Common myeloid progenitor, CD34-positive (primary cell): ENCODE measurements at regions not wholly inside any gene's neighbourhood (a gene's known extent, or its start where the extent isn't known, plus 50 kb on each side); places are given as distances from the start of the nearest gene placed in this dataset.
A peak's percentile ranks its signal among the peaks of the same experiment; 100 is the strongest.

Source experiments
- CTCF ChIA-PET: fragments of 350-600 bp; sonication (Branson Sonifier 250); formaldehyde crosslinking; loops from one replicate; lab custom pipeline; 2021; ENCODE audit warnings: antibody characterized with exemption; lab: Charles Lee
- POLR2A ChIA-PET: fragments of 350-600 bp; sonication (Branson Sonifier 250); formaldehyde crosslinking; loops from one replicate; lab custom pipeline; 2021; ENCODE audit warnings: antibody characterized with exemption; lab: Charles Lee
- DNase-seq, 3 donors: peaks; one replicate each; pipeline versions ENCODE4 v3.0.0 to v3.0.0-alpha.2; 2013
- H3K27ac ChIP-seq, 2 experiments: 1 replicate in 1 of 2; 2 replicates in 1 of 2; pipeline ENCODE4 v1.7.0; 2013; ENCODE audit warnings: inconsistent platforms in 2 of 2, low read length in 2 of 2, mild to moderate bottlenecking in 2 of 2, low read depth in 1 of 2, moderate library complexity in 1 of 2; ENCODE audit not compliant: severe bottlenecking in 2 of 2, insufficient read depth in 1 of 2, poor library complexity in 1 of 2
- H3K27me3 ChIP-seq, 5 experiments: replicated peaks in 2 of 5; 1 replicate in 3 of 5; 2 replicates in 2 of 5; pipeline versions ENCODE4 v1.6.1 to v1.7.0; 2013; ENCODE audit warnings: low read length in 4 of 5, mild to moderate bottlenecking in 2 of 5, moderate library complexity in 2 of 5, inconsistent platforms in 1 of 5; ENCODE audit not compliant: insufficient read depth in 5 of 5, control insufficient read depth in 4 of 5
- H3K36me3 ChIP-seq, 4 experiments: 1 replicate in 2 of 4; 2 replicates in 2 of 4; pipeline versions ENCODE4 v1.6.1 to v1.7.0; 2013; ENCODE audit warnings: low read length in 3 of 4, control low read depth in 1 of 4, mild to moderate bottlenecking in 1 of 4; ENCODE audit not compliant: control insufficient read depth in 4 of 4, insufficient read depth in 4 of 4
- H3K4me1 ChIP-seq, 4 experiments: 1 replicate in 3 of 4; 2 replicates in 1 of 4; pipeline versions ENCODE4 v1.6.1 to v1.7.1; 2013; ENCODE audit warnings: low read length in 3 of 4, mild to moderate bottlenecking in 3 of 4, control low read depth in 1 of 4, inconsistent platforms in 1 of 4, moderate library complexity in 1 of 4; ENCODE audit not compliant: control insufficient read depth in 4 of 4, insufficient read depth in 4 of 4; ENCODE audit errors: control extremely low read depth in 1 of 4
- H3K4me3 ChIP-seq, 7 experiments: 1 replicate in 4 of 7; 2 replicates in 3 of 7; pipeline versions ENCODE4 v1.5.1 to v1.7.0; 2013; ENCODE audit warnings: mild to moderate bottlenecking in 7 of 7, low read length in 6 of 7, moderate library complexity in 6 of 7, inconsistent platforms in 2 of 7, low read depth in 2 of 7, control low read depth in 1 of 7; ENCODE audit not compliant: insufficient read depth in 4 of 7, control insufficient read depth in 1 of 7; ENCODE audit errors: extremely low read depth in 1 of 7
- H3K9me3 ChIP-seq, 5 experiments: 1 replicate in 4 of 5; 2 replicates in 1 of 5; pipeline versions ENCODE4 v1.6.1 to v1.7.1; 2013; ENCODE audit warnings: low read length in 4 of 5, mild to moderate bottlenecking in 2 of 5, inconsistent platforms in 1 of 5, low read depth in 1 of 5, moderate library complexity in 1 of 5; ENCODE audit not compliant: control insufficient read depth in 4 of 5, insufficient read depth in 2 of 5; ENCODE audit errors: control extremely low read depth in 1 of 5
- WGBS: methylation state at CpG from one replicate; pipeline ENCODE4 v1.1.5; 2013; ENCODE audit not compliant: insufficient coverage; 5-methylcytosine and 5-hydroxymethylcytosine counted together

DNA sequence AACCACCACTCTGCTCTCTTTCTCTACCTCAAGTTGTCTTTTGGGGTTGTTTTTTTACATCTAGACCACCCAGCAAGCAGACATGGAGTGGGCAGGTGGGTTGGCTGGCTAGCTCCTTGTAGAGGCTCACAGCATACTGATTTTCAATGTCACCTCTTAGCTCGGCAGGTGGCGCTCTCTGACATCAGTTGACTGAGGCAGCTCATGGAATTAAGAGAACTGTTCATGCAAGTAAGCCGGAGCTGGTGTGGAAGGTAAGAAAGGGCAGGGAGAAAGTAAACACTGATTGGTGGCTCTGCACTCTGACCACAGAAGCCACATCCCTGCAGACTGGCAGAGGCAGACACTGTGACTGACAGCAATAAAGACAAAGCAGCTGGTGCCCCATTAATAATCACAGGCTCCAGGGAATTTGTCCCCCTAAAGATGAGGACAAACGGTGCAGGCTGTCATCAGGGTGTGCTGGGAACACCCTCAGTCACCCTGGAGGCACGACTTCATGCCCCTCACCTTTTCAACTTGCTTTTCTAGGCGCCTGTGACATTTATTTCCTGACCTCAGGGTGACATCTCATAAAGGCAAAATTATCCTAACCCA is 226.8 kb downstream of the LMX1A start:
- peak; percentile 54 to 80 (median 78) for DNase-seq
- H3K4me3 ChIP-seq = no peak overlapping the region
- H3K4me1 ChIP-seq = no peaks in the 10 kb centered on the region
- WGBS = 3% methylated on average over 4 of the region's 6 CpGs
- ChIA-PET POLR2A (no interaction called here), CTCF (interaction anchor here (0.8 to 2.9 kb wide), 6 partner anchors 9 to 16 kb away, joined by 3 to 13 read pairs (median 8); no protein-coding TSS in a partner anchor)
- H3K9me3 ChIP-seq = no peaks in the 10 kb centered on the region
- H3K36me3 ChIP-seq = no peaks in the 10 kb centered on the region
- peaks cover 2 to 41% (median 9%) of the 10 kb centered on the region in 5 experiments for H3K27me3 ChIP-seq
- H3K27ac ChIP-seq = no peak overlapping the region

DNA sequence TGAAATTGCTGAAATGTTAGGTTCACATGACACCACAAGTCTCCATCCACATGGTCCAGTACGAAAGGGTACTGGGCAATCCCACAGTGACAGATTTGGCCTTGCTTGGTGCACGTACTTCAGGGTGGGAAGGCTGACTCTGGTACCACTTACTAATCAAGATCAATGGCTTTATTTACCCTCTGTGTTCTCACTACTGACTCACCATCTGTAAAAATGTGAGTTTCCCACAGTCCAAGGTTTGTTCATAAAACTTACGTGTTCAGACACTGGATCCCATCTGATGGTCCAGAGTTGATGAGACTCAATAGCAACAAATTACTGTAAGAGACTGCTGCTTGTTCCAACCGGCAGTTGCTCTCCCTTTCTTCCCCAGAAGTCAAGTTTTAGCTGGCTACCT is 231.7 kb downstream of the LMX1A start:
- H3K4me3 ChIP-seq = no peak overlapping the region
- H3K27ac ChIP-seq = no peak overlapping the region
- no peak for DNase-seq
- H3K36me3 ChIP-seq = no peaks in the 10 kb centered on the region
- no peaks in the 10 kb centered on the region for H3K9me3 ChIP-seq
- H3K4me1 ChIP-seq = no peaks in the 10 kb centered on the region
- 94% methylated on average over 3 of the region's 4 CpGs for WGBS
- ChIA-PET CTCF (interaction anchor here (0.6 kb wide), 1 partner anchor 667 kb away, joined by 3 read pairs; no protein-coding TSS in a partner anchor), POLR2A (no interaction called here)
- peaks cover 2 to 51% (median 15%) of the 10 kb centered on the region in 5 experiments for H3K27me3 ChIP-seq

DNA sequence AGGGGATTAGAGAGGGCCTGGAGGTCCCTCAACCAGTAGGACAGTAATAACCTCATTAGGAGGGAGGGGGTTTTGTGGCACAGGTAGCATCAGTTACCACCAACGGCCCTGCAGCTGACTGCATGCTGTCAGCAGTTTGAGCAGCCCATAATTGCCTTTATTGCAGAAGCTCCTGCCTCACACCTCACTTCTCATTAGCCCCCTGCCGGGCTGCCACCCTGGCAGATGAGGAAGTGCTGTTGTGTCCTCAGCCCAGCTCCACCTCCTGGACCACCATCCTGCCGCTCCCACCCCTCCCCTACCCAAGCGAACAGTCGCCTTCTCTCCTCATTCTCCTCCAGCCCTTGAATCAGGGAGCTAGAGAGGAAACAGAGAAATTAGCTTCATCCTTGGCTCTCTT is 237.4 kb downstream of the LMX1A start:
- Histone ChIP-seq H3K4me3 (no peak overlapping the region), H3K9me3 (no peaks in the 10 kb centered on the region), H3K27ac (no peak overlapping the region), H3K4me1 (peaks cover 0 to 4% (median 2%) of the 10 kb centered on the region in 4 experiments), H3K36me3 (no peaks in the 10 kb centered on the region), H3K27me3 (peaks cover 7 to 73% (median 30%) of the 10 kb centered on the region in 5 experiments)
- peak in 2 of 3 donors; percentile 9 to 13 for DNase-seq
- CTCF ChIA-PET = interaction anchor here (0.9 to 2.0 kb wide), 2 partner anchors 10 to 26 kb away, joined by 3 to 9 read pairs; no protein-coding TSS in a partner anchor
- WGBS = no CpG with 5 or more reads among the region's 5 CpGs
- POLR2A ChIA-PET = no interaction called here

DNA sequence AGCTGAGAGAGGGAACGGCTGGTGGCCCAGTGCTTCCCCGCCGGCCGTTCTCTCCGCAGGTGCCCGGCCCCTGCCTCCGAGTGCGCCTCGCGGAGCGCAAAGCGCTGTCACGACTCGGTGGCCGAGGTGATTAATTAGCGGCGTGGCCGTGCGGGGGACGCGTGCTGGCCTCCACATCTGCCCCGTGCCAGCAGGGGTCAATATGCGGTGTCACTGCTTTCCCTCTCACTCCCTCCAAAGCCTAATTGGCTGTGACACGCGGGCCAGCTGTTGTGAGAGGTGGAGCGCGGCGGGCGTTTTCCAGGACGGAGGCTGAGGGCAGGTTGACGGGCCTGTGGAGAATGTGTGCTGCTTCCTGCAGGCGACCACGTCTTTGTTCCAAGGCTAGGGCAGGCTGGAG is 239.0 kb downstream of the LMX1A start:
- Histone ChIP-seq H3K4me3 (peak overlapping the region in 1 of 7 experiments; percentile 21), H3K9me3 (no peaks in the 10 kb centered on the region), H3K27me3 (peaks cover 7 to 63% (median 28%) of the 10 kb centered on the region in 5 experiments), H3K36me3 (no peaks in the 10 kb centered on the region), H3K4me1 (peaks cover 0 to 4% (median 2%) of the 10 kb centered on the region in 4 experiments), H3K27ac (no peak overlapping the region)
- ChIA-PET CTCF (interaction anchor here (0.6 to 1.6 kb wide), 3 partner anchors 10 to 28 kb away, joined by 3 to 4 read pairs (median 3); no protein-coding TSS in a partner anchor), POLR2A (no interaction called here)
- WGBS = 1% methylated on average over 24 of the region's 33 CpGs
- DNase-seq = no peak

DNA sequence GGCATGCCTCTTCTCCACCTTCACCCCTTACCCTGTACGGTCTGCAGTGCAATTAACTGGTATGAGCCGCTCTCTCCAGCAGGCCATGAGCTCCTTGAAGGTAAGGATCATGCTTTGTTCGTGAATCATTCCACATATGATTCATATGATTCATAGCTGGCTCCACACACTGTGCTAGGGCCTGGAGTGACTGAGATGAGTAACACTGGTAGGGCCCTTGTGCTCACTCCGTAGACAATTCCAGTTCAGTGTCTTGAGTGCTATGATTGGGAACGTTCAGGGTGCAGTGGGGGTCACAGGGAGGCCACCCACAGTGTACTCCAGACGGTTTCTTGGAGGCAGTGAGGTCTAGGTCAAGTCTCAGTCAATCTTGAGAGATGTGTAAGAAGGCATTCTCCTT is 239.8 kb downstream of the LMX1A start:
- DNase-seq = no peak
- WGBS = 89% methylated on average over 4 of the region's 6 CpGs
- POLR2A ChIA-PET = no interaction called here
- CTCF ChIA-PET = interaction anchor here (0.9 to 1.6 kb wide), 3 partner anchors 10 to 45 kb away, joined by 3 read pairs; no protein-coding TSS in a partner anchor
- H3K4me3 ChIP-seq = no peak overlapping the region
- H3K27ac ChIP-seq = no peak overlapping the region
- H3K9me3 ChIP-seq = no peaks in the 10 kb centered on the region
- H3K36me3 ChIP-seq = no peaks in the 10 kb centered on the region
- peaks cover 7 to 62% (median 25%) of the 10 kb centered on the region in 5 experiments for H3K27me3 ChIP-seq
- H3K4me1 ChIP-seq = peaks cover 0 to 4% (median 2%) of the 10 kb centered on the region in 4 experiments

DNA sequence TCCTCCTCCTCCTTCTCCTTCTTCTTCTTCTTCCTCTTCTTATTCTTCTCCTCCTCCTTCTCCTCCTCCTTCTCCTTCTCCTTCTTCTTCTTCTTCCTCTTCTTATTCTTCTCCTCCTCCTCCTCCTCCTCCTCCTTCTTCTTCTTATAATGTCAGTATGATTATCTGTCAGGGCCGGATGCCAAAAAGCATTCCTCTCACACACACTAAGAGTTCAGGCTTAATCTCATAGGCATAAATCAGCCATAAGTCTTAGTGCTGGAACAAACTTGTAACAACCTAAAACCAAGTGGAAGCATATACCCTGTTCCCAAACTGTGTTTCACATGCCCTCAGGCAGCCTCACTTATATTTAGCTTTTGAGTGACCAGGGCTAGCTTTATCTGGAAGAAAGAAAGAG is 240.3 kb downstream of the LMX1A start:
- ChIA-PET POLR2A (interaction anchor here (0.5 kb wide), 1 partner anchor 23 kb away, joined by 3 read pairs; no protein-coding TSS in a partner anchor), CTCF (interaction anchor here (0.9 to 1.6 kb wide), 2 partner anchors 14 to 44 kb away, joined by 3 read pairs; no protein-coding TSS in a partner anchor)
- Histone ChIP-seq H3K9me3 (no peaks in the 10 kb centered on the region), H3K36me3 (no peaks in the 10 kb centered on the region), H3K27ac (no peak overlapping the region), H3K27me3 (peaks cover 9 to 65% (median 26%) of the 10 kb centered on the region in 5 experiments), H3K4me1 (peaks cover 0 to 4% (median 2%) of the 10 kb centered on the region in 4 experiments), H3K4me3 (no peak overlapping the region)
- no CpG with 5 or more reads among the region's 1 CpG for WGBS
- no peak for DNase-seq

DNA sequence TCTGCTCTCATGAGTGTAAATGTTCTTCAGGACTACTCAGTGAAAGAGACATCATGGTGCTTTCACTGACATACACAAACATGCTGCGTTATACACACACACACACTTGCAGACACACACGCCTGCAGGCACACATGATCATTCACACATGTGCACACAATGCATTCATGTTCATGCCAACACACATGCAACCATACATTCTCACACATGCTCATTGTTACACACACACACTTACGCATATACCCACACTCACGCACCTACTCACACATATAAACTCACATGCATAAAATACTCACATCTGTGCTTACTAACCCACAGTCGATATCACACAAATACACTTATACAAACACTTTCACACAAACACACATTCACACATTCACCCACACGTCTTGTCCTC is 241.6 kb downstream of the LMX1A start:
- Histone ChIP-seq H3K27me3 (peaks cover 9 to 59% (median 23%) of the 10 kb centered on the region in 5 experiments), H3K9me3 (no peaks in the 10 kb centered on the region), H3K4me3 (no peak overlapping the region), H3K27ac (no peak overlapping the region), H3K4me1 (peaks cover 0 to 4% (median 2%) of the 10 kb centered on the region in 4 experiments), H3K36me3 (no peaks in the 10 kb centered on the region)
- ChIA-PET CTCF (interaction anchor here (1.2 to 1.9 kb wide), 2 partner anchors 14 to 32 kb away, joined by 3 to 8 read pairs; no protein-coding TSS in a partner anchor), POLR2A (no interaction called here)
- 86% methylated on average over 5 of the region's 6 CpGs for WGBS
- no peak for DNase-seq
